GM23338 (cell line): ENCODE measurements at regions not wholly inside any gene's neighbourhood (a gene's known extent, or its start where the extent isn't known, plus 50 kb on each side); places are given as distances from the start of the nearest gene placed in this dataset.

Source experiments
- ATAC-seq: fragments of 200-7000 bp; cut with Tn5 transposase; 3 replicates; pipeline ENCODE4 v1.9.1; 2020
- DNase-seq: peaks from one replicate; pipeline ENCODE4 v3.0.0-alpha.2; 2015; ENCODE audit warnings: low spot score
- H2AFZ ChIP-seq: fragments of 200-600 bp; sonication (generic); 2 replicates; pipeline ENCODE4 v1.8.0; 2016; ENCODE audit warnings: antibody characterized with exemption, mild to moderate bottlenecking, moderate library complexity
- H3F3A ChIP-seq: fragments of 200-600 bp; sonication (generic); replicated peaks from 2 replicates; pipeline ENCODE4 v1.8.0; 2017; ENCODE audit warnings: antibody characterized with exemption, mixed run types, low read depth
- H3K27ac ChIP-seq: fragments of 200-600 bp; sonication (generic); 2 replicates; pipeline ENCODE4 v1.6.1; 2016; ENCODE audit warnings: low read depth
- H3K27me3 ChIP-seq: fragments of 200-600 bp; sonication (generic); 2 replicates; pipeline ENCODE4 v1.8.0; 2016; ENCODE audit warnings: mild to moderate bottlenecking, mixed run types, moderate library complexity; ENCODE audit not compliant: insufficient read depth
- H3K36me3 ChIP-seq: fragments of 200-600 bp; sonication (generic); 2 replicates; pipeline ENCODE4 v1.8.0; 2016; ENCODE audit warnings: mild to moderate bottlenecking; ENCODE audit not compliant: insufficient read depth
- H3K4me1 ChIP-seq: fragments of 200-600 bp; sonication (generic); 2 replicates; pipeline ENCODE4 v1.8.0; 2016; ENCODE audit warnings: mild to moderate bottlenecking, moderate library complexity; ENCODE audit not compliant: insufficient read depth
- H3K4me2 ChIP-seq: fragments of 200-600 bp; sonication (generic); 2 replicates; pipeline ENCODE4 v1.7.1; 2017; ENCODE audit warnings: mixed run types
- H3K4me3 ChIP-seq: fragments of 200-600 bp; sonication (generic); 2 replicates; pipeline ENCODE4 v1.6.1; 2016; ENCODE audit warnings: mixed run types
- H3K79me2 ChIP-seq: fragments of 200-600 bp; sonication (generic); replicated peaks from 2 replicates; pipeline ENCODE4 v1.8.0; 2017; ENCODE audit warnings: mild to moderate bottlenecking; ENCODE audit not compliant: insufficient read depth
- H3K9me2 ChIP-seq: fragments of 200-600 bp; sonication (generic); 2 replicates; pipeline ENCODE4 v1.8.0; 2017; ENCODE audit not compliant: insufficient read depth
- H4K20me1 ChIP-seq: fragments of 200-600 bp; sonication (generic); replicated peaks from 2 replicates; pipeline ENCODE4 v1.8.0; 2017; ENCODE audit warnings: mild to moderate bottlenecking; ENCODE audit not compliant: insufficient read depth
- H3K27ac Mint-ChIP-seq: 2 replicates; pipeline ENCODE4 v1.8.0; 2020; ENCODE audit warnings: inconsistent platforms, mild to moderate bottlenecking, moderate library complexity, mixed read lengths
- H3K27me3 Mint-ChIP-seq: 3 replicates; pipeline ENCODE4 v1.8.0; 2022; ENCODE audit warnings: low read depth, mild to moderate bottlenecking, moderate library complexity, mixed read lengths, inconsistent platforms; ENCODE audit not compliant: insufficient read depth, poor library complexity
- H3K36me3 Mint-ChIP-seq: 3 replicates; pipeline ENCODE4 v1.8.0; 2021; ENCODE audit warnings: low read depth, mild to moderate bottlenecking, inconsistent platforms, moderate library complexity, mixed read lengths
- H3K4me1 Mint-ChIP-seq: 3 replicates; pipeline ENCODE4 v1.8.0; 2020; ENCODE audit warnings: mild to moderate bottlenecking, inconsistent platforms, mixed read lengths
- H3K4me3 Mint-ChIP-seq: 3 replicates; pipeline ENCODE4 v1.8.0; 2021; ENCODE audit warnings: moderate library complexity, mild to moderate bottlenecking, inconsistent platforms, mixed read lengths
- H3K9me3 Mint-ChIP-seq: 3 replicates; pipeline ENCODE4 v1.8.0; 2020; ENCODE audit warnings: moderate library complexity, mild to moderate bottlenecking, inconsistent platforms, mixed read lengths
- CREB1 ChIP-seq: fragments of 250-450 bp; sonication (Bioruptor Pico); IDR thresholded peaks from 2 replicates; pipeline ENCODE4 v1.5.0; 2020; ENCODE audit warnings: low read depth, mild to moderate bottlenecking, moderate library complexity
- CTCF ChIP-seq, 2 experiments: fragments of 200-600 bp in 1 of 2; sonication (generic) in 1 of 2; conservative IDR thresholded peaks; 2 replicates each; pipeline versions ENCODE4 v1.5.1 to v1.6.1; 2016 to 2017; ENCODE audit warnings: antibody characterized with exemption in 2 of 2, low read depth in 2 of 2, mild to moderate bottlenecking in 2 of 2, moderate library complexity in 1 of 2
- ETS1 ChIP-seq: IDR thresholded peaks from 2 replicates; pipeline ENCODE4 v1.6.1; 2016; ENCODE audit warnings: antibody characterized with exemption
- EZH2 ChIP-seq: fragments of 200-600 bp; sonication (generic); IDR thresholded peaks from one replicate; pipeline ENCODE4 v1.8.0; 2017; ENCODE audit warnings: antibody characterized with exemption, mild to moderate bottlenecking, low read depth; ENCODE audit not compliant: unreplicated experiment
- EZH2phosphoT487 ChIP-seq: fragments of 200-600 bp; sonication (generic); IDR thresholded peaks from one replicate; pipeline ENCODE4 v1.8.1; 2018; ENCODE audit warnings: antibody characterized with exemption; ENCODE audit not compliant: unreplicated experiment
- JUNB ChIP-seq: IDR thresholded peaks from one replicate; pipeline ENCODE4 v1.6.1; 2016; ENCODE audit warnings: antibody characterized with exemption; ENCODE audit not compliant: unreplicated experiment
- NANOG ChIP-seq: IDR thresholded peaks from 2 replicates; pipeline ENCODE4 v1.6.1; 2016; ENCODE audit warnings: antibody characterized with exemption, borderline replicate concordance
- POLR2AphosphoS5 ChIP-seq: IDR thresholded peaks from 2 replicates; pipeline ENCODE4 v1.6.1; 2016; ENCODE audit warnings: antibody characterized with exemption, low read depth
- REST ChIP-seq: IDR thresholded peaks from one replicate; pipeline ENCODE4 v1.6.1; 2018; ENCODE audit warnings: antibody characterized with exemption; ENCODE audit not compliant: unreplicated experiment
- STAT1 ChIP-seq: IDR thresholded peaks from one replicate; pipeline ENCODE4 v1.6.1; 2016; ENCODE audit warnings: antibody characterized with exemption; ENCODE audit not compliant: unreplicated experiment
- ZNF114 ChIP-seq: fragments of 250-450 bp; sonication (Bioruptor Pico); IDR thresholded peaks from 2 replicates; pipeline ENCODE4 v1.5.0; 2020; ENCODE audit warnings: mild to moderate bottlenecking, moderate library complexity
- ZNF331 ChIP-seq: fragments of 250-450 bp; sonication (Bioruptor Pico); IDR thresholded peaks from 2 replicates; pipeline ENCODE4 v1.5.0; 2020; ENCODE audit warnings: low read depth, mild to moderate bottlenecking, moderate library complexity
- ZNF462 ChIP-seq: fragments of 250-450 bp; sonication (Bioruptor Pico); IDR thresholded peaks from 2 replicates; pipeline ENCODE4 v1.5.0; 2020; ENCODE audit warnings: mild to moderate bottlenecking, moderate library complexity

GRCh38 chrX:1794586-1794985, 179.7 kb downstream of the ASMT start:
- Mint-ChIP-seq H3K4me3 (no peak overlapping the region), H3K9me3 (no peaks in the 10 kb centered on the region), H3K4me1 (no peaks in the 10 kb centered on the region), H3K27me3 (peaks cover 2% of the 10 kb centered on the region), H3K36me3 (no peaks in the 10 kb centered on the region), H3K27ac (no peak overlapping the region)
- Histone ChIP-seq H4K20me1 (no peaks in the 10 kb centered on the region), H3K4me1 (no peaks in the 10 kb centered on the region), H3K36me3 (no peaks in the 10 kb centered on the region), H3K79me2 (no peaks in the 10 kb centered on the region), H3K27me3 (no peaks in the 10 kb centered on the region), H3K9me2 (no peaks in the 10 kb centered on the region), H3K4me2 (no peak overlapping the region), H3F3A (no peaks in the 10 kb centered on the region), H3K27ac (no peak overlapping the region), H2AFZ (no peak overlapping the region), H3K4me3 (no peak overlapping the region)
- ATAC-seq (no peak), DNase-seq (no peak)
- TF ChIP-seq EZH2 (no peak), ETS1 (no peak), REST (no peak), POLR2AphosphoS5 (no peak), EZH2phosphoT487 (no peak), CREB1 (CRISPR knock-in tag) (no peak), JUNB (no peak), CTCF (conservative IDR thresholded peaks at IDR 0.05; ENCODE audit: low read depth in 2 of 2) (no peak), ZNF462 (CRISPR knock-in tag) (no peak), NANOG (no peak), ZNF114 (CRISPR knock-in tag) (no peak), ZNF331 (CRISPR knock-in tag) (no peak), STAT1 (no peak)
